GM21619 (cell line): ENCODE measurements at regions not wholly inside any gene's neighbourhood (a gene's known extent, or its start where the extent isn't known, plus 50 kb on each side); places are given as distances from the start of the nearest gene placed in this dataset.
"Not testable (repeated sequence)": the region's sequence is repeated elsewhere in the genome, so short reads cannot be mapped to it uniquely, and the experiment has no call there.

Source experiments
- ATAC-seq: cut with Tn5 transposase; IDR thresholded peaks from one replicate; pipeline ENCODE4 v1.9.1; 2021; ENCODE audit not compliant: unreplicated experiment

DNA sequence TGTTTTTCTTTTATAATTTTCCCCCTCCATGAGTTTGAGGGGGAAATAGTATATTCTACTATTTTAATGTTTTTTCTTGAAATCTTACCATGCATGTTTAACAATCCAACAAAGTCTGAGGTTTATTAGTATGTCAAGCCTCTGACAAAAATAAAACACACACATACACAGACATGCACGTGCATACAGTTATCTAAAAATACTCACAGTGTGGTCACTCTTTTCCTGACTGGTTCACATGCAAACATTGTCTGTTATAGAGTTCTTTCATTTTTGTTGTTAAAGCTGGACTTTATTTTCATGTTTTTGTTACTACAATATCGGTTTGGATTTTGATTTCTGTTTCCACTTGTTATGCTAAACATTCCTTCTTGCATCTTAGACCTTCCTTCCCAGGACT, 236.6 kb downstream of the MFSD1 start:
- ATAC-seq = no peak

DNA sequence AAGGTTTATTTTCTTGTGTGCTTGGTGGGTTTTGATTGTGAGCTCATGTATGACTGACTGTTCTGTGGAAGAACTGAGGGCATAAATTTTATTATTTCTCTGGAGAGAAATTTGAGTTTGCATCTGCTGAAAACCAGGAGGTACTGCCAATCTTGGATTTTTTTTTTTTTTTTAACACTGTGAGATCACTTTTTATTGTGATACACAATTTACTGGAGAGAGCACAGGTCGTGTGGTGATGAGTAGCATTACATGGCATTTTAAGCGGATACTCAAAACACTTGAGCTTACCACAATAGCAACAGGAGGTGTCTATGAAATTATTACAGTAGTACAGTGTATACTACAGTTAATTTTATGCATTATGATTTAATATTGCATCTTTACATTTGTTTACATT, 237.4 kb downstream of the MFSD1 start:
- no peak for ATAC-seq

GRCh38 chr3:159045279-159045885, 243.5 kb downstream of the MFSD1 start:
- ATAC-seq = no peak

GRCh38 chr3:159047361-159047760, 245.5 kb downstream of the MFSD1 start:
- no peak for ATAC-seq

GRCh38 chr3:159052494-159052893, 250.6 kb downstream of the MFSD1 start:
- not testable (repeated sequence) for ATAC-seq

- ATAC-seq = no peak
Observed at GRCh38 chr3:159057621-159058020, 255.8 kb downstream of the MFSD1 start.

GRCh38 chr3:159058859-159059258, 257.0 kb downstream of the MFSD1 start:
- no peak for ATAC-seq

- no peak for ATAC-seq
Observed at GRCh38 chr3:159059395-159059794, 257.5 kb downstream of the MFSD1 start.

GRCh38 chr3:159062734-159063410, 261.0 kb downstream of the MFSD1 start:
- no peak for ATAC-seq

DNA sequence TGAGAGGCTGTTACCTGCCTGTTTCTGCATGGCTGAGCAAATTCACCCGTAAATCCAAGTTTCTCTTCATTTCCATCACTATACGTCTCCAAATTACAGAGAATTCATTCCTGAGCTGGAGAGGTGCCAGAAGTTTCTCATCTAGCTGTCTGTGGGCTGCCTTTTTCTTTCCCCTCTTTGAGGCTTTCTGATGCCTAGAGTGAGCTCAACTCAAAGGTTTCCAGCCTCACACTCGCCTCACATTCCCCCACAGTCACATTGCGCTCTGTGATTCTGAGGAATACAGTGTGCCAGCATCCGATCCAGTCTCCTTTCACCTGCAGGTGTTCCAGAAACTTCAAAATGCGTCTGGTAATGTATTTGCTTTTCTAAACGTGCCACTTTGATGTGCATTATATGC, 267.2 kb downstream of the MFSD1 start, which contains the start of gene IQCJ:
IQCJ (plus strand) TSS at position 229 of the 400 bp plus-strand sequence.
- ATAC-seq = no peak

- no peak for ATAC-seq
Observed at GRCh38 chr3:159069866-159070425, 268.1 kb downstream of the MFSD1 start.

DNA sequence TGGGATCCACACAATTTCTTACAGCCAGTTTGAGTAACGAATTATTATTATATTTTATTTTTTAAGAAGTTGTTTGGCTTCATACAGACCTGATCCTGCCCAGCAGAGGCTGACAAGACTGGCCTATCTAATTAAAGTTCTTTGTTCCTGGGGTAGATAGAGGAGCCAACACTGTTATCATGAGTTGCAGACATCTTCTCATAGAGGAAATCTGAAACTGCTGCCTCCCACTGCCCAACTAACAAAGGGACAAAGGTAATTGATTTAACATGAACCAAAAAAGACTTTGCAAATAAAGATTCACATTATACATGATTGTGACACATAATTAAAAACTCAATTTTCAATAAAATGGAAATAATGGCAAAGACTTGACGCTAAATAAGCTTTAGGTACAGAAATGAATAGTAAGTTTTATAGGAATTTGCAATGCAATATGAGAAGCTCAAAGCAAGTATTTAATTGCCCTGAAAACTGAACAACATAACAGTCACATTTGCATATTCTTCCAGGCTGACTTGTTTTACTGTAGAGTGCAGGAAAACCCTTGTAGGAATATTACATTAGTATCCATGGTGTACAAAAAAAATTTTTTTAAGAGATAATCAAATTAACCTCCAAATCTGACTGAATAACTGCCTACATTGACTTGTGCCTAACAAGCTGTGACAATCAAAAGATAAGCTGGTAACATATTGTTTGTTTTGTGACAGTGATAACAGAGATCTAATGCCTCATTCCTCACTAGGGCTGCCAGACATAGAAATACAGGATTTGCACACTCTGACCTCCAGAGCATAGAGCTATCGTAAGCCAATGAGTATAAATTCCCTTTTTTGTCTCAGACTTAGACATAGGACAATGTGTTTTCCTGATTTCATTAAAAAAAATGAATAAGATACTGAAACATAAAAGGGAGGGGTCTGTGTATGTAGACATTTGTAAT, 273.2 kb downstream of the MFSD1 start:
- ATAC-seq = no peak

- ATAC-seq = no peak
Observed at GRCh38 chr3:159077860-159078259, 276.0 kb downstream of the MFSD1 start.

DNA sequence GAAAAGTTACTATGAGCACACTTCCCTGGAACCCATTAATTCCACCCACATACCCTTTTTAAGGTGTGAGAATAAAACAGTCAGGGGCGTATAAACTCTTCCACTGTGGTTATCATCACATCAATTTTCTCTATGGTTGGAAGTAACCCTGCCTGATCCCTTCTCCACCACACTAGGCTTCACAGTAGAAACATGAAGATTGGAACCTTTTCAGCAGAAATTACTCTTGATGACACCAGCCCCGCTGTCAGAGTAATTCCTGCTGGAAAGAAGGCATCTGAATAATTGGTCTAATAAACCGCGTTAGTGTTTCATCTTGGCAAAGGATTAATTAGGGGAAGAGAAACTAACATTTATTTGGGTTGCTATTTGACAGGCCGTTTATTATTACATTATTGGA, 278.4 kb downstream of the MFSD1 start:
- no peak for ATAC-seq

DNA sequence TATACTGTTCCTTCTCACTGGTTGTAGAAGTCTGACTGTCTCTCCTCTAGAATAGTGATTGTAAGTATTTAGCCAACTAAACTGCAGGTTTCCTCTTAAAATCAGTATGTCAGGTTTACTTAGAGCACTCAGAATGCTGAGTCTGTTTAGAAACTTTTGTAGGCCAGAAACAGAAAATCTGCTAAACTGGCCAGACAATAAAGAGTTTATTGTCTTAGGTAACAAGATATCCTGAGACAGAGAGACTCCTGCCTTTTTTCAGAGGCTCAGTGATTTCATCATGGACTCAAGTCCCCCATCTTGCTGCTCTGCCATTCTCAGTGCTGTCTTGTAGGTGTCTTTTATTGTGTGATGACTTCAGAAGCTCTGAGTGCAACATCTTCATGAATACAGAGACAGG, 279.0 kb downstream of the MFSD1 start:
- ATAC-seq = no peak

DNA sequence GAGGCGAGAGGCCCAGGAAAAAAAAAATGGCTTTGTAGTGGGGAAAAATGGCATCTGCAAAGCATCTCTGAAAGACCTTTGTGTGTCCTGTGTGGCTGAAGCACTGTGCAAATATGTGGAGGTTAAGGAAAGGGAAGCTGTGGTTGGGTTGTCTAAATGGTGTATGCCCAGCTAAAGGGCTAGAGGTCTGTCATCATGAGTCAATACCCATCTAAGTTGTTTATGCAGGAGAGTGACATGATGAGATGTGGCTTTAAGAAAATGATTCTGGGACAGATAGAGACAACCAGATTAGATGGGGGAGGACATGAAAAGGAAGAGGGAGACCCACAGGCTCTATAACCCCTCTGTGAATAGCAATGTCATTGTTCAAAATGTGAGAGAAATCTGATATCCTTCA, 280.7 kb downstream of the MFSD1 start:
- ATAC-seq = no peak

GRCh38 chr3:159091936-159092335, 290.1 kb downstream of the MFSD1 start:
- no peak for ATAC-seq

DNA sequence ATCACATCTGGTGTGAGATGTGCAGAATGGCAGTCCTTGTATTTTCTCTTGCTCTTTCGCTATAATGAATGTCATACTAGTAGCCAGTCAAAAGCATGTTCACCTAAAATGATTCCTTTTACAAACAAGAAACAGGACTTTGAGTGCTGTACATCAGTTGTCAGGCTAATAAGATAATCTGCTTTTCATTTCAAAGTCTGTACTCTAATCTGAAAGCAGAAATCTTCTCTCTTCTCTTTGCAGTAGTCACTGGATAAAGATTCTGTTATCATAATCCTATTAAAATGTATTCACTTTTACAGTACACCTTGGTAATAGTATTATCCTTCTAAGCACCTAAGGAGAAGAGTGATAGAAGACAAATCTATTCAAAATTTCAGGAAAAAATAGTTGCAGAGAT, 300.1 kb downstream of the MFSD1 start:
- ATAC-seq = no peak

DNA sequence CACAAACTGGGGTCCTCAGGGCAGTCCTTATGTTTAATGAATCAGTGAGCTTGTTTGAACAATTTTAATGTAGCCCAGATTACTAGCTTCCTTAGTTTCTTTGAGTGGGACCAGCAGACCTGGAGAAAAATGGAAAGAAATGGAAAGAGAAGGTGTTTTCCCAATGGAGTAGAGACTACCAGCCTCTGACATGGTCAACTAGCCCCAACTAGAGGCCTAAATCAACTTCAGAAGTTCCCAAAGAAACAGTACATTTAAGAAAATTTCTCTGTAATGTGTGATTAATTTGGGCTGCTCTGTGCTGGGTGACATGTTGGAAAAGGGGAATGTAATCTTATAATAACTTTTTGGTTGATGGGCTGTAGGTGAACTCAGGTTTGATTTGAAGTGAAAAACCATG, 310.9 kb downstream of the MFSD1 start:
- ATAC-seq = no peak

GRCh38 chr3:159113221-159113875, 311.5 kb downstream of the MFSD1 start:
- ATAC-seq = no peak

DNA sequence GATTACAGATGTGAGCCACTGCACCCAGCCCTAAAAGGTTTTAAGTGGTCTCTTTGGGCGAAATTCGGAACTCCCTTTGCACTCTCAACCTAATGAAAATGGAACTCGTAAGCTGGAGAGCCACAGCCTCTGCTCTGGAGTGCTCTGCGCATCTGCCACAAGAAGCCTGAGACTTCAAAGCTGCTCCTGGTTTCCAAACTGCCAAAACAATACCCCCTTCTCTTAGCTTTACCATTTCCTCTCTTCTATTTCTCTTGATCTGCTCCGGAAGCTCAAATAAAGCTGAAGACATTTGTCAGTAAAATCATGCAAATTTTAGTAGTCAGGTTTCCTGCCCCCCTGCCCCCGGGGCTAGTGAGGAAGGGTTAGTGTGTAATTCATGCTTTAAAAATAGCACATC, 312.7 kb downstream of the MFSD1 start:
- ATAC-seq = no peak
